Nephron progenitor cell (in vitro differentiated cells): ENCODE measurements at regions not wholly inside any gene's neighbourhood (a gene's known extent, or its start where the extent isn't known, plus 50 kb on each side); places are given as distances from the start of the nearest gene placed in this dataset.
A peak's percentile ranks its signal among the peaks of the same experiment; 100 is the strongest.
"Not testable (repeated sequence)": the region's sequence is repeated elsewhere in the genome, so short reads cannot be mapped to it uniquely, and the experiment has no call there.

Source experiments
- DNase-seq: peaks from one replicate; pipeline ENCODE4 v3.0.0; 2021
- H3K27ac Mint-ChIP-seq: 2 replicates; pipeline ENCODE4 v1.8.0; 2021; ENCODE audit warnings: mild to moderate bottlenecking, moderate library complexity, mixed read lengths
- H3K27me3 Mint-ChIP-seq: 2 replicates; pipeline ENCODE4 v1.8.0; 2021; ENCODE audit warnings: mild to moderate bottlenecking, low read depth, mixed read lengths; ENCODE audit not compliant: poor library complexity
- H3K36me3 Mint-ChIP-seq: 2 replicates; pipeline ENCODE4 v1.8.0; 2021; ENCODE audit warnings: low read depth, mixed read lengths
- H3K4me1 Mint-ChIP-seq: 2 replicates; pipeline ENCODE4 v1.8.0; 2021; ENCODE audit warnings: mixed read lengths
- H3K4me3 Mint-ChIP-seq: 2 replicates; pipeline ENCODE4 v1.8.0; 2021; ENCODE audit warnings: mild to moderate bottlenecking, moderate library complexity, mixed read lengths
- H3K9me3 Mint-ChIP-seq: 2 replicates; pipeline ENCODE4 v1.8.0; 2021; ENCODE audit warnings: mild to moderate bottlenecking, moderate library complexity, mixed read lengths
- CTCF ChIP-seq: fragments of 200-600 bp; sonication (generic); IDR thresholded peaks from 2 replicates; pipeline ENCODE4 v1.5.0; 2021; ENCODE audit warnings: antibody characterized with exemption

DNA sequence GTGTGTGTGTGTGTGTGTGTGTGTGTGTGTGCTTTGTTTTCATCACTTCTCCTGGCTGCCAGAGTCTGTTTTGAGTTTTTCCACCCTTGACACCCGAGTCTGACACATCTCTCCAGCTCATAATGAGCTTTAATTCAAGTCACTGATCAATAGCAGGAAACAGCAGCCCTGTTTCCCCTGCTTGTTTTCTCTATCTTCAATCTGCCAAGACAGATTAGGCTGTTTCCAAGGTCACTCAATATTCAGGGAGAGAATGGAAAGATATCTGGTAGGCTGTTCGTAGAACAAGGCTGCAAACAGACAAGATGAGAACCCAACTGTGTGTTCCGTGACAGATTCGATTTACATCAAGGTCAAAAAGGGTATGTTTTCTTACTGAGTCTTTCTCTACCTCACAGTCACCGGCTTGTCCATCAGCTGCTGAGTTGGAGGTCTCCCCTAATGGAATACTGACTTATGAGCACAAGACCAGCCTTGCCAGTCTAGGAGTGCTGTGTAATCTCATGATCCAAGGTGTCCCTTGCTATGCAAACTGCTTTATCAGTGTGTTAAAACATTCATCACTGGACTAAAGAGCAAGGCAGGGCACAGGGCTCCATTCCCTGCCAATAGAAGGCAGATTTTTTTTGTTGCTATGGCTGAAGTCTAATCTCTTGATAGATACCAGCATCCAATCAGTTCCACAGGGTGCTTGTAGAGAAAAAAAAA is 187.9 kb upstream of the LMCD1 start:
- H3K4me3 Mint-ChIP-seq, result no peak overlapping the region
- peaks cover 11% of the 10 kb centered on the region for H3K9me3 Mint-ChIP-seq
- DNase-seq, result no peak
- no peak for TF ChIP-seq CTCF
- no peaks in the 10 kb centered on the region for H3K36me3 Mint-ChIP-seq
- peaks cover 14% of the 10 kb centered on the region for H3K4me1 Mint-ChIP-seq
- peak overlapping the region; percentile 71 for H3K27ac Mint-ChIP-seq
- no peaks in the 10 kb centered on the region for H3K27me3 Mint-ChIP-seq

DNA sequence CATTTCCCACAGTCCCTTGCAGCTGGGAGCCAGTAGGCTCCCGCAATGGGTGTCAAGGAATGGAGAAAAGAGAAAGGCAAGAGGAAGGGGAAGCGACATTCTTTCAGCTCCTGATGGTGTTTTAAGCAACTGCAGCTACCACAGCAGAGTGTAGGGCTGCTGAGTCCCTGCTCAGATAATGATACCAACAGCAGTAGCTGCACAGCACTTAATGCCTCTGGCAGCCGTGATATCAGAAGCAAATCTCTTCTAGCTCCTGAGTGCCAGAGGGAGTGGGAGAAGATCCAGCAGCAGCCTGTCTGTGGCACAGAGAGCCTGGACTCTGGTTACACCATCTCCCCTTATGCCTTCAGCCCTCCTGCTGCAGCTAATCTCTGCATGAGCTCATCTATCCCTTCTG is 186.1 kb upstream of the LMCD1 start:
- H3K36me3 Mint-ChIP-seq, H3K9me3 Mint-ChIP-seq, DNase-seq, H3K27ac Mint-ChIP-seq, H3K4me3 Mint-ChIP-seq, H3K27me3 Mint-ChIP-seq: not testable (repeated sequence)
- peaks cover 14% of the 10 kb centered on the region for H3K4me1 Mint-ChIP-seq

- H3K36me3 Mint-ChIP-seq, result no peaks in the 10 kb centered on the region
- no peak for DNase-seq
- H3K9me3 Mint-ChIP-seq, result no peaks in the 10 kb centered on the region
- no peak for TF ChIP-seq CTCF
- no peak overlapping the region for H3K4me3 Mint-ChIP-seq
- no peak overlapping the region for H3K27ac Mint-ChIP-seq
- H3K27me3 Mint-ChIP-seq, result peaks cover 3% of the 10 kb centered on the region
- peaks cover 11% of the 10 kb centered on the region for H3K4me1 Mint-ChIP-seq
Observed at GRCh38 chr3:8317661-8318649, 183.7 kb upstream of the LMCD1 start.

DNA sequence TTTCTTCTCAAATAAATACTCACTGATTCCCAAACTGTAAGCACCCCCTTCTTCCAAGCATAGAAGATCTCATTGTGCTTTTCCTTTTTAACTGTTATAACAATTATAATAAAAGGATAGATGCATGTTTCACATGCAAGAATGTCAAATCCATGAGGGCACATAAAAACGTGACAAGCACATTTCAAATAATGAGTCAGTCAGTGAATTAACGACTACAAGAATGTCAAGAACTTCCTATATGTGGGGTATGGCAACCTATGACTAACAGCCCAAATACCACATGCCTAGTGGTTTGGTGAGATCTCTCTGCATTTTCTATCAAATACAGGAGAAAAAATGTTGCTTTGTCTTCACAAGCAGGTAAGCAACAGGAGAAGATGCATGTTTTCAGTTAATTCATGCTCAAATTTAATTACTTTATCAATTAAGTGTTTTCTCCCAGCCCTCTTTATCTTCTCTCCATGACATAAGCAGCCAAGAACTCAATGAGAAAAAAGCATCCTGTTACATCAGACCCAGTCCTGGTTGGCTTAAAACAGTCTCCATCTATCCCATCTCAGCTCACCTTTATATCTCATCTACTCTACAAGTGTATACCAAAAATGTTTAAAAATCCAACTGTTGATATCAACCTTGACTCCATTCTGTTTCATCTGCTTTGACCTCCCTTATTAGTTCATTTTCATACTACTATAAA is 181.5 kb upstream of the LMCD1 start:
- Mint-ChIP-seq H3K36me3 (no peaks in the 10 kb centered on the region), H3K27me3 (peaks cover 3% of the 10 kb centered on the region), H3K9me3 (no peaks in the 10 kb centered on the region), H3K4me1 (no peaks in the 10 kb centered on the region), H3K4me3 (no peak overlapping the region), H3K27ac (no peak overlapping the region)
- TF ChIP-seq CTCF, result no peak
- DNase-seq, result no peak

GRCh38 chr3:8320711-8321458 is 180.7 kb upstream of the LMCD1 start:
- Mint-ChIP-seq H3K4me3 (no peak overlapping the region), H3K4me1 (no peaks in the 10 kb centered on the region), H3K9me3 (no peaks in the 10 kb centered on the region), H3K27me3 (peaks cover 3% of the 10 kb centered on the region), H3K27ac (no peak overlapping the region), H3K36me3 (no peaks in the 10 kb centered on the region)
- DNase-seq, result no peak
- TF ChIP-seq CTCF, result no peak
